ENCODE measurements at regions not wholly inside any gene's neighbourhood (a gene's known extent, or its start where the extent isn't known, plus 50 kb on each side); places are given as distances from the start of the nearest gene placed in this dataset.

DNA sequence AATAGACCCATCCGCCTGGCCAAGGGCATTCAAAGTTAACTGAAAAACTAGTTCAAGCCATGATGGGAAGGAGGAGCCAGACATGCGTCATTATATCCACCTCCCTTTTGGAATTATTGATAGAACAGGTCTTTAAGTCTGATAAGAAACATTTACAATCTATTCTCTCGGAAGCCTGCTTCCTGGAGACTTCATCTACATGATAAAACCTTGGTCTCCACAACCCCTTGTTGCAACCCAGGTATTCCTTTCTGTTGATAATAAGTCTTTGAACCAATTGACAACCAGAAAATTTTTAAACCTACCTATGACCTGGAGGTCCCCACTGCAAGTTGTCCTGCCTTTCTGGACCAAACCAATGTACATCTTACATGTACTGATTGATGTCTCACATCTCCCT is 451.3 kb downstream of the NAF1 start:
- no peak for DNase-seq

DNA sequence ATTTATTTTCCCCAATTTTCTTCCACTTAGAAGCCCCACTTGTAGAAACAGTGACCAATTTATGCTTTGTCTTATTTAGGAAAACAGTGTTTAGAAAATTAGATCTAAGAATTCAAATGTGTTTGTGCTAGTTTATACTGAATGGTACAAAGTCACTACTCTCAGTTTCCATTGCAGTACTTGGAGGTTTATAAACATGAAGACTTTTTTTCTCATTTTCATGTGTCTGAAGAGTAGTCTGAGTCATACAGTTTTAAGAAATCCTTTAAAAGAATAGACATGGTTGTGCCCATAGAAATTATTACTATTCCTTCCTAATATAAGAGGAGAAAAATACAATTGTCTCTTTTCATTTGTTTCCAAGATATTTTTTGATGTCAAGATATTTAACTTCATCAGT is 458.7 kb downstream of the NAF1 start:
- no peak for DNase-seq

DNA sequence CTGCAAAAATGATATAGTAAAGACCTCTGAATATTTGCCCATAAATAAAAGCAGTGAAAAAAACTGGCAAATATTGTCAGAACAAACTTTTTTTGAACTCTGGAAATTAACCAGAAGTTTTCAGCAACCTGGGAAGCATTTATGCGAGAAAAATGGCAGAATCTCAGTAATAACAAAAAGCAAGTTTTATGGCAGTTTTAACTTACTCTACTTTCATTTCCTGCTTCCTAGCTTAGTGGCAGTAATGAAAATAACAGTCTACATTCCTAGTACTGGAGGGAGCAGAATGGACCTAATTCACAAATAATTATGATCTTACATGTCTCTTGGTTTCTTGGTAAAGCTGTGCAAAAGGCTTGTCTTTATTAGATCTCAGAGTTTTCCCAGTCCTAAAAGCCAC is 460.1 kb downstream of the NAF1 start:
- DNase-seq: no peak

DNA sequence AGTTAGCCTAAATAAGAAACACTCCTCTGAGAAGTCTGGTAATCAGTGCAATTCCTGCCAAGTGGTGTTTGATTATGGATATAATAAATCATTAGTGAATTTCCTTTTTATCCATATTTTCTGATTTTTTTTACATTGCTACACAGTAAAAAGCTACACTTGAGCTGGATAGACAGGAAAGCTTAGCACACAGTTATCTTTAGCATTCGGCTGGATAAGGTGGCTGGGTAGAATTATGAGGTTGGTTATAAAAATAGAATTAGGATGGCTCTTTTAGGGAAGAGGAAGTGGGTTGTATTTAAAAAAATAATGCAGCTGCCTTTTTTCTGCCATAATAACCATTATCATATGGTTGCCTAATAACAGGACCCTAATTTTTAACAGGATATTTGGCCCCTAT is 460.6 kb downstream of the NAF1 start:
- no peak for DNase-seq

DNA sequence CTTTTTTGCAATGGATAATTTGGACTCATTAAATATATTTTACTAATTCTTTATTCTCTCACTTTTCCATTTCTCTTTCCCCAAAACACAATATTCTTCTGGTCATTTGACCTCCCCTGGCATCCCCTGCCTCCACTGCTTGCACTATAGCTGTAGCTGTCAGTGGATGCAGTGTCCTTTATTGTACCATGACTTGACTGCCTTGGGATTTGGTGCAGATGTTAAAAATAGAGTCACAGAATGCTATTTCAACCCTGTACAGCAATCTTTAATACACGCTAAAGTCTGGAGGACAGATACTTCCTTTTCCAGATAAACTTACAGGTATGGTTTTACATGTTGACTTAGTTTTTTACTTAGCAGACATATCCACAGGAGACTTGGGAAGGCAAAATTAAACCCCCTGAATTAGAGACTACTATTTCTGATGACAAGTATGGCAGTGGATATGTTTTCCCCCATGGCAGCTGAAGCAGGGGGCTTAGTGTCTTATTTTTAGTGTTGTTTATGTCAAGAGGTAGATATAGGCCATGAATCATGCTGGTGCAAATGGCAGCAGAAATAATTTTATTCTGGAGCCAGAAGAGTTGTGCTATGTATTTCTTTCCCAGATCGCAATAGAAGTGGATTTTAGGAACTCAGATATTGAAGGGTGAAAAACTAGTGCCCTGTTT is 461.4 kb downstream of the NAF1 start:
- DNase-seq: no peak

DNA sequence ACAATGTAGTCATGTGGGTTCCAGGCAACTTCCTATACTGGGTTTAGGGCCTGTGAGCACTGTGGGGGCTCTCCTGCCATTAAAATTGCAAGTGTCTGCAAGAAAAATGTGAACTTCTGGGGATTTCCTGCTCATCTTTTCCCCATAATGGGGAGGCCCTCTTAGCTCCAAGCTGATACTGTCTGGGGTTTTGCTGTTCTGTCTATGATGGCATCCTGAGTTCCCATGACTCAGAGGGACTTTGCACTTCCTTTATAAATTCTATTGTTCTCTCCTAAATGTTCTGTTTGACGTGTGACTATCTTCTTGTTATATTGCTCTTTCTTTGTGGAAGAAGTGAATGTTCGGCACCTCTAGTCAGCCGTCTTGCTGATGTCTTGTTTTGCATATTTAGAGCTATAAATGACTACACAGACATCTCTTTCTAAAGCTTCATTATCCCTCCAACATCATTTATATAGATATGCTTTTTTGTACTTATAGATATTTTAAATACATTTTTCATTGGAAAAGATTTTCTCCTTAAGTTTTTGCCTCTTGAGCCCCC is 465.8 kb downstream of the NAF1 start:
- DNase-seq: no peak

DNA sequence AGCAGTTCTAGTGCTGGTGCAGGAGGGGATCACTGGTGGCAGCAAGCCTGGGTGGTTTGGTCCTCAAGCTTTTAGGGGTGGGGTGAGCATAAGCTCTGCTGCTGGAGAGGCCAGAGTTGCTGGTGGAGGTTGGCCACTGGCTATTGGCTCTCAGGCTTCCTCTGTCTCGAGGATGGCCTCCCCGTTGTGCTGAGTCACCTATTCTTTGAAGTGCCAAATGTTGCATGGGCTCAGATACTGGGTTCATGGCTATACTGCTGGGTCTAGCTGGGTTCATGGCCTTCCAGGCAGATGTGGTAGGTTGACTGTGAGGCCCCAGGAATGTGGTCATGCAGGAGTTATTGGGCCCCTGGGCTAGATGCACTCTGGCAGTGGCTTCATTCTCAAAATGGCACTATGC is 466.3 kb downstream of the NAF1 start:
- no peak for DNase-seq

- no peak for DNase-seq
Observed at GRCh38 chr4:162699629-162700028, 467.1 kb downstream of the NAF1 start.

DNA sequence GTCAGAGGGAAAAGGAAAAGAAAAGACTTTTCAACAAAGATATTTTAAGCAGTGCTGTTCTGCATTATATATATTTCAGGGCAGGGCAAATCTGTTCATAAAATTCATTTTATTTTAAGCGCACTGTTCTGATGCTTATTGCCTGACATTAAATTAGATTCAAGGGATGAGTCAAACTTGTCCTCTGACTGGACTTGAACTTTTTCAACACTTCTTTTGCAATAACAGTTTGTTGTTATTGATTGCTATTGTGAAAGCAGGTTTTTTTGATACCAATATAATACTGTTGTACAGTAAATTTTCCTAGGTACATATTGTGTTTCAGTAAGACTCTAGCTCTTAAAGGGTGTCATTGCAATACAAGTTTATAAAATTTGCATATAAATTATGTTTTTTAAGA is 481.3 kb downstream of the NAF1 start:
- no peak for DNase-seq

DNA sequence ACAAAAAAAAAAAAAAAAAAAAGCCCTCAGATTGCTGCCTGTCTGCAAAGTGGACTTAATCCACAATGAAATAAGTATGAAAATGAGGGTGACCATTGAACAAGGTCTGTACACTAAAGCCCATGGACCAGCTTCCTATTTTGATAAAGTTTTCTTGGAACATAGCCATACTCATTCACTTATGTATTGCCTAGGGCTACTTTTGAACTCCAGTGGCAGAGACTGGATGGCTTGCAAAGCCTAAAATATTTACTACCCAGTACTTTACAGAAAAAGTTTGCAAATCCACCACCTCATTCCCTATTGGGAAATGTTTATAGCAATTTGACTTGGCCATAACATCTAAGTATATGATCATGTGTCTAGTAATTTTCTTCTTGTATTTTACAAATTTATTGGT is 481.7 kb downstream of the NAF1 start:
- no peak for DNase-seq

- no peak for DNase-seq
Observed at GRCh38 chr4:162684371-162684700, 482.4 kb downstream of the NAF1 start.

GRCh38 chr4:162683659-162684370 is 482.9 kb downstream of the NAF1 start:
- no peak for DNase-seq

GRCh38 chr4:162682651-162683050 is 484.0 kb downstream of the NAF1 start:
- no peak for DNase-seq

DNA sequence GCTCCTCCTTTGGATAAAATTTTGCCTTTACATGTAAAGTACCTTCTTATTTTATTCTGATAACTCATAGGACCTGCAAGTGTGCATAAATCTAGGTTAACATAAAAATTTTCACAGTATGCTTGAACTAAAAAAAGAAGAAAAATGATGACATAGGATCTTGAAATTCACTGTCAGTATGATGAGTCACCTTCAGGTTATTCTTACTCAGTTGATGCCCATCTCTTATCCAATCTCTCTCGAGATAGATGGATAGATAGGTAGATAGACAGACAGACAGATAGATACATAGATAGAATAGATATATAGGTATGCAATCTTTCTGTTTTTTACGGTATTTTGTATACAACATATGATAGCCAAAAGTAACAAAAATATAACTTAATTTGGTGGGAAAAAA is 485.5 kb downstream of the NAF1 start:
- no peak for DNase-seq

DNA sequence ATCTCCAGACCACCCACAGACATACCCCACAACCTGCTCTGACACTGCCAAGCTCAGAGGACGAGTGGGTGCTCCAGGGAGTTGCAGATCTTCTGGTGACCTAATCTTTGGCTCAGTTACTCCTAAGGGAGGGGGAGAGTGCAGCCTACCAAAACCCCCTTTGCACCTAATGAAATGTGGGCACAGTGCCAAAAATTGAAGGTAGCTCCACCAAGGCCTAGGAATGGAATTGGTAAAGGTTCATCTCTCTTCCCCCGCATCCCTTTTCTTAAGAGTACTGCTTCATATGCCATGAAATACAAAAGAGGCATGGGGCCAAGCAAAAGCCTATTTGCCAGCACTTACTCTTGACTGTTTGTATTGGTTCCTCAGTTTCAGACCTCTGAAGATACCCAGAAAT is 491.0 kb downstream of the NAF1 start:
- no peak for DNase-seq

DNA sequence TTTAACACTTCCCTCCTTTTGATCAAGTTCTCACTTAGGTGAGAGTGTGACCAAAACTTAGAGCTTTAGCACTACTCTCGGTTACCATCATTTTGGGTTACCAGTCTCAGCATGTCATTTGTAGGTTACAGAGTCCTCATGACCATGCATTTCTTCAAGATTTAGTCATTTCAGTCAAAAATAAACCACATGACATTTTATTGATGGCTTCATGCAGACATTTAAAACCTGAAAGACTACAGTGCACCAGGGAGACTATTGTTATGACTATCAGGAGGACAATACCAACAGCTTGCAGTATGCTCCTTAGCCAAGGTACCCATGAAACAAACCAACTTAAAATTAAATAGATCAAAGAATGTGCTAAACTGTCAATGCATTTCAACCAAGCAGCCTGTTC is 498.1 kb upstream of the FSTL5 start:
- no peak for DNase-seq

DNA sequence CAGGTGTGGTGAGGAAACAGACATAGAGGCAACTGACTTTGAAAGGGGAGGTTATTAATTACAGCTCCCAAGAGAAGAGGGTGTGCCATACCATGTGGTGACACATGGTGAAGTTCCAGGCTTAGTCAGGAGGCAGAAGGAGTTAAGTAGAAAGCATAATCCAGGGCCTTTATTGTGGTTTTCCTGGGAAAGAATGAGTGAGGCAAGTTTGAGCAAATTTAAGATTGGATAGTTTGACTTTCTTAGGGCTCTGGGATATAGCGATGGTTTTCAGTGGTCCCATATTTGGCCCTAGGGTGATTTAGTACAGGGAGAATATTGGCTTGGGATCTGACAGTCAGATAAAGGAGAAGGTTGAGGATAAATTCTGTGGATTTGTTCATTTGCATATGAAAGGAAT is 495.9 kb upstream of the FSTL5 start:
- DNase-seq: no peak

- DNase-seq: no peak
Observed at GRCh38 chr4:162657966-162658365, 494.2 kb upstream of the FSTL5 start.

DNA sequence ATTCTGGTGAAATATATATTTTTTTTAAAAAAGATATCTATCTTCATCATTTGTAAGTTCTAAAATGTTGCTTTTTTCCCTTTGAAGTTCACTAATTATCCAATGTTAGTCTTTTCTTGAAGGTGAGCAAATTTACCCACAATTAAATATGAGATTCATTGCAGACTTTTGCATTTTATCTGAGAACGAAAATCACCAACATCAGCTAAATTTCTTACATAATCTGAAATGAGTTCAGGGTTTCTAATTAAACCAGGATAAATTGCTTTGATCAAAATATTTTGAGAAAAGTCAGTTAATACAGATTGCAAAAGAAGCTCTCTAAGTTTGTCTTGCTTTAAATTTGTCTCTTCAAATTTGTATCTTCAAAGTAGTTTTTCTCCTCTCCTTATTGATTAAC is 486.4 kb upstream of the FSTL5 start:
- DNase-seq: no peak

DNA sequence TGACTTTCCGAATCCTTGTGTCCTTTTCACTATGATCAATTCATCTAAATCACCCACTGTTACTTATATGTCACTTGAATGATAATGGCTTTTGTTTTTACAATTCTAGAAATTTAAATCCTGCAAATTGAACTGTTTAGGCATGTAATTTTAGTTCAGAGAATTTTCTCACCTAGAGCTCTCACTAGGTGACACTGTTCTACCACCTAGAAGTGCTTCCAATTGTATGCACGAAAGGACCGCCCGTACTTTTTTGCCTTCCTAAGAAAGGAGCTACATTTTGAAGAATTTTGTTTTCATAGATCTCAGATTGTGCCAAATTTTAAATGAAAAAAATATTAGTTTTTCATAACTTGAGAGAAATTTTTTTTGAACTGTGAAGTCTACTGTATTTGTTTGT is 481.6 kb upstream of the FSTL5 start:
- DNase-seq: no peak

- no peak for DNase-seq
Observed at GRCh38 chr4:162644346-162644745, 480.5 kb upstream of the FSTL5 start.

- DNase-seq: no peak
Observed at GRCh38 chr4:162640152-162640551, 476.4 kb upstream of the FSTL5 start.

GRCh38 chr4:162634390-162634789 is 470.6 kb upstream of the FSTL5 start:
- DNase-seq: no peak

DNA sequence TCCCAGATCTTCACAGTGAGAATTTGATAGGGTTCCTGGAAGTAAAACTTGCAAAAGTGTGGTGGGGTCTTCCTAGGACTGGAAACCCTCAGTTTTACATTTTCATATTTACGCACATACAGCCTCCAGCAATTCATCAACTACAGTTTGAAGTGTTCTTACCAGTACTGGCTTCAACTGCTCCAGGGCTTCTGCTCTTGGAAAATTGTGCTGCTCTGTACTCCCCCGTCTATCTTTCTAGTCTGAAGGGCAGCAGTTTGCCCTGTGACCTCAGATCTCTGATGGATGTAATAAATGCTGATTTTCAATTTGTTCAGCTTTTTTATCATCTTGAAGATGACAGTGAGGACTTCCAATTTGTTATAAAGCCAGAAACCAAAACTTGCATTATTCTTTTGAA is 458.9 kb upstream of the FSTL5 start:
- DNase-seq: no peak

- DNase-seq: no peak
Observed at GRCh38 chr4:162610116-162610515, 446.3 kb upstream of the FSTL5 start.
